WTC11 (cell line): ENCODE measurements at regions not wholly inside any gene's neighbourhood (a gene's known extent, or its start where the extent isn't known, plus 50 kb on each side); places are given as distances from the start of the nearest gene placed in this dataset.

Source experiments
- ATF1 ChIP-seq: sonication (generic); formaldehyde crosslinking; IDR thresholded peaks from 2 replicates; pipeline ENCODE4 v1.8.1; 2023; ENCODE audit warnings: mild to moderate bottlenecking, moderate library complexity, missing genetic modification reagents
- ATF2 ChIP-seq: sonication (generic); formaldehyde crosslinking; IDR thresholded peaks from 2 replicates; pipeline ENCODE4 v1.8.1; 2022; ENCODE audit warnings: low read depth, missing genetic modification reagents, borderline replicate concordance
- ATF3 ChIP-seq: sonication (generic); formaldehyde crosslinking; conservative IDR thresholded peaks from 2 replicates; pipeline ENCODE4 v1.8.1; 2022; ENCODE audit warnings: mild to moderate bottlenecking, missing genetic modification reagents
- CBFB ChIP-seq: sonication (generic); formaldehyde crosslinking; IDR thresholded peaks from 2 replicates; pipeline ENCODE4 v1.8.1; 2022; ENCODE audit warnings: mild to moderate bottlenecking, low read depth, missing genetic modification reagents
- CTCF ChIP-seq: fragments of 200-600 bp; IDR thresholded peaks from 2 replicates; pipeline ENCODE4 v1.8.0; 2022; ENCODE audit warnings: antibody characterized with exemption
- FOXP4 ChIP-seq: sonication (generic); formaldehyde crosslinking; IDR thresholded peaks from 2 replicates; pipeline ENCODE4 v1.8.0; 2022; ENCODE audit warnings: mild to moderate bottlenecking, missing genetic modification reagents
- MAX ChIP-seq: sonication (generic); formaldehyde crosslinking; IDR thresholded peaks from 2 replicates; pipeline ENCODE4 v1.8.0; 2022; ENCODE audit warnings: mild to moderate bottlenecking, missing genetic modification reagents
- PREB ChIP-seq: sonication (generic); formaldehyde crosslinking; IDR thresholded peaks from 2 replicates; pipeline ENCODE4 v1.8.1; 2022; ENCODE audit warnings: mild to moderate bottlenecking, missing genetic modification reagents, moderate library complexity, borderline replicate concordance
- STAT6 ChIP-seq: sonication (generic); formaldehyde crosslinking; conservative IDR thresholded peaks from 2 replicates; pipeline ENCODE4 v1.8.1; 2023; ENCODE audit warnings: mild to moderate bottlenecking, low read depth, missing genetic modification reagents, moderate library complexity
- USF2 ChIP-seq: sonication (generic); formaldehyde crosslinking; IDR thresholded peaks from 2 replicates; pipeline ENCODE4 v1.8.1; 2023; ENCODE audit warnings: mild to moderate bottlenecking, missing genetic modification reagents, moderate library complexity
- ZNF281 ChIP-seq: sonication (generic); formaldehyde crosslinking; IDR thresholded peaks from 2 replicates; pipeline ENCODE4 v1.8.0; 2023; ENCODE audit warnings: mild to moderate bottlenecking, missing genetic modification reagents
- ZNF423 ChIP-seq: fragments of 250-450 bp; sonication (Bioruptor Pico); IDR thresholded peaks from 2 replicates; pipeline ENCODE4 v2.1.2; 2022; ENCODE audit warnings: mild to moderate bottlenecking, moderate library complexity

GRCh38 chr2:123051136-123051535 lies 974.0 kb upstream of the CNTNAP5 start:
- TF ChIP-seq CBFB (CRISPR knock-in tag) (no peak), CTCF (no peak), ATF1 (CRISPR knock-in tag) (no peak), STAT6 (CRISPR knock-in tag) (no peak), PREB (CRISPR knock-in tag) (no peak), USF2 (no peak), ZNF423 (CRISPR knock-in tag) (no peak), ATF2 (CRISPR knock-in tag) (no peak), MAX (CRISPR knock-in tag) (no peak), ZNF281 (CRISPR knock-in tag) (no peak), ATF3 (CRISPR knock-in tag) (no peak), FOXP4 (no peak)
